WTC11 (cell line): ENCODE measurements at regions not wholly inside any gene's neighbourhood (a gene's known extent, or its start where the extent isn't known, plus 50 kb on each side); places are given as distances from the start of the nearest gene placed in this dataset.

Experiments used
- ATF1 ChIP-seq: sonication (generic); formaldehyde crosslinking; IDR thresholded peaks from 2 replicates; pipeline ENCODE4 v1.8.1; 2023; ENCODE audit warnings: mild to moderate bottlenecking, moderate library complexity, missing genetic modification reagents
- CBFB ChIP-seq: sonication (generic); formaldehyde crosslinking; IDR thresholded peaks from 2 replicates; pipeline ENCODE4 v1.8.1; 2022; ENCODE audit warnings: mild to moderate bottlenecking, low read depth, missing genetic modification reagents
- TEAD4 ChIP-seq: sonication (generic); formaldehyde crosslinking; IDR thresholded peaks from 2 replicates; pipeline ENCODE4 v1.8.0; 2022; ENCODE audit warnings: mild to moderate bottlenecking, missing genetic modification reagents
- ZNF416 ChIP-seq: fragments of 250-450 bp; sonication (Bioruptor Pico); IDR thresholded peaks from 2 replicates; pipeline ENCODE4 v1.9.0; 2021; ENCODE audit warnings: mild to moderate bottlenecking, inconsistent platforms
- TF ChIP-seq, protein P1 (sequence below): sonication (generic); formaldehyde crosslinking; IDR thresholded peaks from 2 replicates; pipeline ENCODE4 v1.8.1; 2022; ENCODE audit warnings: low read depth, missing genetic modification reagents, borderline replicate concordance
- TF ChIP-seq, protein P2 (sequence below): fragments of 200-600 bp; IDR thresholded peaks from 2 replicates; pipeline ENCODE4 v1.8.0; 2022; ENCODE audit warnings: antibody characterized with exemption
- TF ChIP-seq, protein P3 (sequence below): sonication (generic); formaldehyde crosslinking; IDR thresholded peaks from 2 replicates; pipeline ENCODE4 v1.8.1; 2023; ENCODE audit warnings: mild to moderate bottlenecking, missing genetic modification reagents
- TF ChIP-seq, protein P4 (sequence below): sonication (generic); formaldehyde crosslinking; IDR thresholded peaks from 2 replicates; pipeline ENCODE4 v1.8.1; 2023; ENCODE audit warnings: mild to moderate bottlenecking, missing genetic modification reagents, moderate library complexity
- TF ChIP-seq, protein P5 (sequence below): sonication (generic); formaldehyde crosslinking; IDR thresholded peaks from 2 replicates; pipeline ENCODE4 v1.8.1; 2023; ENCODE audit warnings: mild to moderate bottlenecking, missing genetic modification reagents, moderate library complexity

DNA sequence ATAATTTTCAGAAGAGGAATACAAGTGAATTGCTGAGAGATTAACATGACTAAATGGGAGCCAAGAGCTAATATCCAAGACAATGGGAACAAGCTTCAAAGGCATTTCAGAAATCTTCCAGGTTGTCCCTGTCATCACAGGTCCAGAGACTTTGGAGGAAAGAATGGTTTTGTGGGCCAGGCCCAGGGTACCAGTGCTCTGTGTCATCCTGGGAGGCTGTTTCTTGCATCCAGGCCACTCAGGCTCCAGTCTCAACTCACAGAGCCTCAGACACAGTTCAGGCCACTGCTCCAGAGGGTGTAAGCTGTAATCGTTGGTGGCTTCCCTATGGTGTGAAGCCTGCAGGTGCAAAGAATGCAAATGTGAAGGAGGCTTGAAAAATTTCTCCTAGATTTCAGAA is 170.4 kb upstream of the NRG3 start:
- TF ChIP-seq, protein P1, sequence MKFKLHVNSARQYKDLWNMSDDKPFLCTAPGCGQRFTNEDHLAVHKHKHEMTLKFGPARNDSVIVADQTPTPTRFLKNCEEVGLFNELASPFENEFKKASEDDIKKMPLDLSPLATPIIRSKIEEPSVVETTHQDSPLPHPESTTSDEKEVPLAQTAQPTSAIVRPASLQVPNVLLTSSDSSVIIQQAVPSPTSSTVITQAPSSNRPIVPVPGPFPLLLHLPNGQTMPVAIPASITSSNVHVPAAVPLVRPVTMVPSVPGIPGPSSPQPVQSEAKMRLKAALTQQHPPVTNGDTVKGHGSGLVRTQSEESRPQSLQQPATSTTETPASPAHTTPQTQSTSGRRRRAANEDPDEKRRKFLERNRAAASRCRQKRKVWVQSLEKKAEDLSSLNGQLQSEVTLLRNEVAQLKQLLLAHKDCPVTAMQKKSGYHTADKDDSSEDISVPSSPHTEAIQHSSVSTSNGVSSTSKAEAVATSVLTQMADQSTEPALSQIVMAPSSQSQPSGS (CRISPR knock-in tag): no peak
- TF ChIP-seq, protein P2, sequence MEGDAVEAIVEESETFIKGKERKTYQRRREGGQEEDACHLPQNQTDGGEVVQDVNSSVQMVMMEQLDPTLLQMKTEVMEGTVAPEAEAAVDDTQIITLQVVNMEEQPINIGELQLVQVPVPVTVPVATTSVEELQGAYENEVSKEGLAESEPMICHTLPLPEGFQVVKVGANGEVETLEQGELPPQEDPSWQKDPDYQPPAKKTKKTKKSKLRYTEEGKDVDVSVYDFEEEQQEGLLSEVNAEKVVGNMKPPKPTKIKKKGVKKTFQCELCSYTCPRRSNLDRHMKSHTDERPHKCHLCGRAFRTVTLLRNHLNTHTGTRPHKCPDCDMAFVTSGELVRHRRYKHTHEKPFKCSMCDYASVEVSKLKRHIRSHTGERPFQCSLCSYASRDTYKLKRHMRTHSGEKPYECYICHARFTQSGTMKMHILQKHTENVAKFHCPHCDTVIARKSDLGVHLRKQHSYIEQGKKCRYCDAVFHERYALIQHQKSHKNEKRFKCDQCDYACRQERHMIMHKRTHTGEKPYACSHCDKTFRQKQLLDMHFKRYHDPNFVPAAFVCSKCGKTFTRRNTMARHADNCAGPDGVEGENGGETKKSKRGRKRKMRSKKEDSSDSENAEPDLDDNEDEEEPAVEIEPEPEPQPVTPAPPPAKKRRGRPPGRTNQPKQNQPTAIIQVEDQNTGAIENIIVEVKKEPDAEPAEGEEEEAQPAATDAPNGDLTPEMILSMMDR: no peak
- TF ChIP-seq TEAD4: no peak
- TF ChIP-seq, protein P3, sequence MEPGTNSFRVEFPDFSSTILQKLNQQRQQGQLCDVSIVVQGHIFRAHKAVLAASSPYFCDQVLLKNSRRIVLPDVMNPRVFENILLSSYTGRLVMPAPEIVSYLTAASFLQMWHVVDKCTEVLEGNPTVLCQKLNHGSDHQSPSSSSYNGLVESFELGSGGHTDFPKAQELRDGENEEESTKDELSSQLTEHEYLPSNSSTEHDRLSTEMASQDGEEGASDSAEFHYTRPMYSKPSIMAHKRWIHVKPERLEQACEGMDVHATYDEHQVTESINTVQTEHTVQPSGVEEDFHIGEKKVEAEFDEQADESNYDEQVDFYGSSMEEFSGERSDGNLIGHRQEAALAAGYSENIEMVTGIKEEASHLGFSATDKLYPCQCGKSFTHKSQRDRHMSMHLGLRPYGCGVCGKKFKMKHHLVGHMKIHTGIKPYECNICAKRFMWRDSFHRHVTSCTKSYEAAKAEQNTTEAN (CRISPR knock-in tag): no peak
- TF ChIP-seq, protein P4, sequence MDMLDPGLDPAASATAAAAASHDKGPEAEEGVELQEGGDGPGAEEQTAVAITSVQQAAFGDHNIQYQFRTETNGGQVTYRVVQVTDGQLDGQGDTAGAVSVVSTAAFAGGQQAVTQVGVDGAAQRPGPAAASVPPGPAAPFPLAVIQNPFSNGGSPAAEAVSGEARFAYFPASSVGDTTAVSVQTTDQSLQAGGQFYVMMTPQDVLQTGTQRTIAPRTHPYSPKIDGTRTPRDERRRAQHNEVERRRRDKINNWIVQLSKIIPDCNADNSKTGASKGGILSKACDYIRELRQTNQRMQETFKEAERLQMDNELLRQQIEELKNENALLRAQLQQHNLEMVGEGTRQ (CRISPR knock-in tag): no peak
- TF ChIP-seq, protein P5, sequence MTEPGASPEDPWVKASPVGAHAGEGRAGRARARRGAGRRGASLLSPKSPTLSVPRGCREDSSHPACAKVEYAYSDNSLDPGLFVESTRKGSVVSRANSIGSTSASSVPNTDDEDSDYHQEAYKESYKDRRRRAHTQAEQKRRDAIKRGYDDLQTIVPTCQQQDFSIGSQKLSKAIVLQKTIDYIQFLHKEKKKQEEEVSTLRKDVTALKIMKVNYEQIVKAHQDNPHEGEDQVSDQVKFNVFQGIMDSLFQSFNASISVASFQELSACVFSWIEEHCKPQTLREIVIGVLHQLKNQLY (CRISPR knock-in tag): no peak
- TF ChIP-seq CBFB (CRISPR knock-in tag): no peak
- no peak for TF ChIP-seq ZNF416 (CRISPR knock-in tag)
- no peak for TF ChIP-seq ATF1 (CRISPR knock-in tag)
